Gastrocnemius medialis (tissue), 4 donors: ENCODE measurements at regions not wholly inside any gene's neighbourhood (a gene's known extent, or its start where the extent isn't known, plus 50 kb on each side); places are given as distances from the start of the nearest gene placed in this dataset.
"Not testable (repeated sequence)": the region's sequence is repeated elsewhere in the genome, so short reads cannot be mapped to it uniquely, and the experiment has no call there.

Experiments
- ATAC-seq, 2 donors: fragments of 150-250 bp; one replicate each; pipeline ENCODE4 v1.9.1; 2016
- DNase-seq, 2 donors: peaks; one replicate each; pipeline ENCODE4 v3.0.0-alpha.2; 2019
- H3K27ac ChIP-seq, 4 donors: fragments of 200-600 bp; sonication (generic); 1 replicate in 1 of 4; 2 replicates in 3 of 4; pipeline ENCODE4 v1.5.1; 2016 to 2018; ENCODE audit warnings: mild to moderate bottlenecking in 2 of 4, moderate library complexity in 1 of 4
- H3K27me3 ChIP-seq, 3 donors: fragments of 200-600 bp; sonication (generic) in 2 of 3; 1 replicate in 1 of 3; 2 replicates in 2 of 3; pipeline versions ENCODE4 v1.5.1 to v1.6.0; 2016 to 2019; ENCODE audit warnings: mild to moderate bottlenecking in 1 of 3, moderate library complexity in 1 of 3
- H3K36me3 ChIP-seq, 2 donors: fragments of 200-600 bp; sonication (generic) in 1 of 2; one replicate each; pipeline ENCODE4 v1.5.1; 2017 to 2018
- H3K4me1 ChIP-seq, 2 donors: fragments of 200-600 bp; sonication (generic) in 1 of 2; one replicate each; pipeline ENCODE4 v1.5.1; 2016 to 2017; ENCODE audit warnings: mild to moderate bottlenecking in 2 of 2
- H3K4me3 ChIP-seq, 4 donors: fragments of 200-600 bp; sonication (generic) in 3 of 4; 1 replicate in 1 of 4; 2 replicates in 3 of 4; pipeline ENCODE4 v1.5.1; 2016 to 2019; ENCODE audit warnings: mild to moderate bottlenecking in 2 of 4
- H3K9me3 ChIP-seq, 3 donors: fragments of 200-600 bp; sonication (generic) in 2 of 3; 1 replicate in 1 of 3; 2 replicates in 2 of 3; pipeline ENCODE4 v1.5.1; 2016 to 2019
- CTCF ChIP-seq, 5 experiments: fragments of 450-650 bp in 3 of 5; fragments of 200-600 bp in 2 of 5; sonication (generic) in 2 of 5; IDR thresholded peaks in 4 of 5; conservative IDR thresholded peaks in 1 of 5; 1 replicate in 4 of 5; 2 replicates in 1 of 5; pipeline ENCODE4 v1.5.1; 2016 to 2019; ENCODE audit warnings: antibody characterized with exemption in 5 of 5, mild to moderate bottlenecking in 3 of 5, moderate library complexity in 3 of 5
- POLR2A ChIP-seq, 2 donors: fragments of 450-650 bp; IDR thresholded peaks; one replicate each; pipeline ENCODE4 v1.6.1; 2017; ENCODE audit warnings: antibody characterized with exemption in 2 of 2, mild to moderate bottlenecking in 2 of 2, moderate library complexity in 2 of 2
- in situ Hi-C, 4 donors: fragments of 200-750 bp; cut with MboI; loops; one replicate each; pipeline versions ENCODE4 v1.15.0 to v1.8.0; 2017; ENCODE audit warnings: low sequenced_read_pairs in 4 of 4
- intact Hi-C: fragments of 100-400 bp; cut with DNase I; formaldehyde crosslinking; loops from one replicate; pipeline ENCODE4 v1.15.1; 2023; ENCODE audit warnings: low total_unique reads

DNA sequence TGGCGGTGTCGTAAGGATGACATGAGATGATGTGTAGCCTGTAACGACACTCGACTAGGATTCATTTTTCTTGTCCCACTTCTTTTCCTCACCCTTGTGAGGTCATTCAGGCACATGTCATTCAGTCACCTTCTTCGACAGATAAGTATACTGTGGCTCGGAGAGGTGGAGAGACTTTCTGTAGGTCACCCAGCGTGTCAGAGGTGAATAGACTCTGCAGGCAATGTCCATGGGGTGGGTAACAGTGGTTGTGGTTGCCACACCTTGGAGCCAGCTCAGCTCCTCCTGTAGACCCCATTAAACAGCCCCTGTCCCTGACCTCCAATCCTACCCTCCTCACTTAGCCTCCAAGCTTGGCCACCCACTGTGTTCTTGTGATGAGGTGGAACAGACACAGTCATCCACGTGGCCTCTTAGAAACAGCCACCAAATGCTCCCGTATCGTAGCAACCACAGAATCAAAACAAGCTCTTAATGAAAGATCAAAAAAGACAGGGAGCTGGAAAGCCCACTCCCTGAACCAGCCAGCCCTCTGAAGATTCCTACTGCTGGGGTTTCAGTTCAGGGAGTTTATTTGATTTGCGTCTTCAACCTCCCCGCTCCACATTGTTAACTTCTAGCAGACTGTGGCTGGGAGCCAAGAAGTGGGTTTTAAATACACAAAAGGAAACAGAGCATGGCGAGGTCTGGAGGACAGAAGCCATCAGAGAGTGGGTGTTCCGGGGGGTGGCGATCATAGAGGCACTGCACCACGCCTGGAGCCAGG, 89.0 kb upstream of the GRK3 start:
- Histone ChIP-seq H3K27ac (no peak overlapping the region), H3K4me3 (no peak overlapping the region), H3K27me3 (no peaks in the 10 kb centered on the region), H3K9me3 (no peaks in the 10 kb centered on the region), H3K4me1 (peaks cover 0 to 6% of the 10 kb centered on the region in 2 donors), H3K36me3 (no peaks in the 10 kb centered on the region)
- intact Hi-C loops (no loop called here), in situ Hi-C loops (no loop called here)
- no peak for DNase-seq
- TF ChIP-seq CTCF (IDR thresholded peaks at IDR 0.05 in 4 of 5, conservative IDR thresholded peaks at IDR 0.05 in 1 of 5) (no peak), POLR2A (IDR thresholded peaks at IDR 0.05) (no peak)
- no peak for ATAC-seq

- Histone ChIP-seq H3K4me3 (no peak overlapping the region), H3K4me1 (peaks cover 0 to 6% of the 10 kb centered on the region in 2 donors), H3K36me3 (no peaks in the 10 kb centered on the region), H3K27ac (no peak overlapping the region), H3K9me3 (no peaks in the 10 kb centered on the region), H3K27me3 (no peaks in the 10 kb centered on the region)
- TF ChIP-seq CTCF (IDR thresholded peaks at IDR 0.05 in 4 of 5, conservative IDR thresholded peaks at IDR 0.05 in 1 of 5): no peak
- TF ChIP-seq POLR2A (IDR thresholded peaks at IDR 0.05): no peak
- no peak for DNase-seq
- intact Hi-C loops (no loop called here), in situ Hi-C loops (no loop called here)
- ATAC-seq: no peak
These were observed 87.1 kb upstream of the GRK3 start for GRCh38 chr22:25477358-25477757.

DNA sequence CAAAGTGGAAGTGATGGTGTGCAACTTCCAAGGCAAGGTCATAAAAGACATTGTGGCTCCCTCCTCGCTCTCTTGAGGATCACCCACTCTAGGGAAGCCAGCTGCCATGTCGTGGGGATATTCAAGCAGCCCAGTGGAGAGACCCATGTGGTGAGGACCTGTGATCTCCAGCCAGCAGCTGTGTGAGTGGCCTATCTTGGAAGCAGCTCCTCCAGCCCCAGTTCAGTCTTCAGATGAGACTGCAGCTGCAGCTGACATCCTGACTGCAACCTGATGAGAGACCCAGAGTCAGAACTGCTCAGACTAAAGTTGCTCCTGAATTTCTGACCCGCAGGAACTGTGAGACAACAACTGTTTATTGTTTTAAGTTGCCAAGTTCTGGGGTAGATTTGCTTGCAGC, 86.4 kb upstream of the GRK3 start:
- no peak for ATAC-seq
- Histone ChIP-seq H3K4me1 (peaks cover 5 to 13% of the 10 kb centered on the region in 2 donors), H3K36me3 (no peaks in the 10 kb centered on the region), H3K4me3 (no peak overlapping the region), H3K27ac (no peak overlapping the region), H3K27me3 (no peaks in the 10 kb centered on the region), H3K9me3 (no peaks in the 10 kb centered on the region)
- in situ Hi-C loops (no loop called here), intact Hi-C loops (no loop called here)
- no peak for DNase-seq
- no peak for TF ChIP-seq POLR2A (IDR thresholded peaks at IDR 0.05)
- TF ChIP-seq CTCF (IDR thresholded peaks at IDR 0.05 in 4 of 5, conservative IDR thresholded peaks at IDR 0.05 in 1 of 5): no peak

- no peaks in the 10 kb centered on the region for H3K36me3 ChIP-seq
- ATAC-seq (no peak), DNase-seq (no peak)
- no peak overlapping the region for H3K27ac ChIP-seq
- no peaks in the 10 kb centered on the region for H3K9me3 ChIP-seq
- no peak for TF ChIP-seq POLR2A (IDR thresholded peaks at IDR 0.05)
- no peak for TF ChIP-seq CTCF (IDR thresholded peaks at IDR 0.05 in 4 of 5, conservative IDR thresholded peaks at IDR 0.05 in 1 of 5)
- no peak overlapping the region for H3K4me3 ChIP-seq
- in situ Hi-C loops: no loop called here
- H3K27me3 ChIP-seq: no peaks in the 10 kb centered on the region
- H3K4me1 ChIP-seq: peaks cover 9 to 17% of the 10 kb centered on the region in 2 donors
- intact Hi-C loops: no loop called here
These were observed 85.9 kb upstream of the GRK3 start for GRCh38 chr22:25478528-25478927.

GRCh38 chr22:25480868-25481267, 83.6 kb upstream of the GRK3 start:
- ATAC-seq, in situ Hi-C loops, H3K36me3 ChIP-seq, H3K4me3 ChIP-seq, intact Hi-C loops, DNase-seq, H3K27ac ChIP-seq, H3K9me3 ChIP-seq, H3K27me3 ChIP-seq: not testable (repeated sequence)
- H3K4me1 ChIP-seq: peaks cover 16 to 24% of the 10 kb centered on the region in 2 donors
